Right lobe of liver (tissue), 4 donors: ENCODE measurements at regions not wholly inside any gene's neighbourhood (a gene's known extent, or its start where the extent isn't known, plus 50 kb on each side); places are given as distances from the start of the nearest gene placed in this dataset.

ENCODE experiments used
- POLR2A ChIP-seq: fragments of 450-650 bp; IDR thresholded peaks from one replicate; pipeline ENCODE4 v1.6.1; 2017; ENCODE audit warnings: antibody characterized with exemption, mild to moderate bottlenecking
- TF ChIP-seq, protein P1 (sequence below), 4 donors: fragments of 200-600 bp in 3 of 4; fragments of 450-650 bp in 1 of 4; IDR thresholded peaks; one replicate each; pipeline versions ENCODE4 v1.5.1 to v1.8.0; 2016 to 2022; ENCODE audit warnings: antibody characterized with exemption in 4 of 4, mild to moderate bottlenecking in 2 of 4
- donor health status: DM: no; HTN: no; CAD: no.
- donor health status: DM: no; HTN: no; CAD: no.
- donor health status: DM: no; HTN: yes; CAD: no.

DNA sequence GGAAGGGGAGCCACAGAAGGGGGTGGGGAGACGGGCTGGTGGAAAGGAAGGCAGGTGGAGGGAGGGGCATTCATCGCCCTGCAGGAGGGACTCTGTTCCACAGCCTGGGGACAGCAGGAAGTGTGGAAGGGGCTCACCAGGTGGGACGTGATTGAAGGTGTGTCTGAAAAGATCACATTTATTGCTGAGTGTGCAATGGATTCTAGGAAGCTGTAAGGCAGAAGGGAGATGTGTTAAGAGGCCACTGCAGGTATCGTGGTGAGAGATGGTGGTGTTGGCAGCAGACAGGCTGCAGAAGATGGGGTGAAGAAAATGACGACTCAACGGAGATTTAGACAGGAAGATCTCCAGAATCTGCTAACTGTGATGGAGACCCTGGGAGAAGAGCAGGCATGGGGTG is 537.4 kb downstream of the MN1 start:
- TF ChIP-seq, protein P1, sequence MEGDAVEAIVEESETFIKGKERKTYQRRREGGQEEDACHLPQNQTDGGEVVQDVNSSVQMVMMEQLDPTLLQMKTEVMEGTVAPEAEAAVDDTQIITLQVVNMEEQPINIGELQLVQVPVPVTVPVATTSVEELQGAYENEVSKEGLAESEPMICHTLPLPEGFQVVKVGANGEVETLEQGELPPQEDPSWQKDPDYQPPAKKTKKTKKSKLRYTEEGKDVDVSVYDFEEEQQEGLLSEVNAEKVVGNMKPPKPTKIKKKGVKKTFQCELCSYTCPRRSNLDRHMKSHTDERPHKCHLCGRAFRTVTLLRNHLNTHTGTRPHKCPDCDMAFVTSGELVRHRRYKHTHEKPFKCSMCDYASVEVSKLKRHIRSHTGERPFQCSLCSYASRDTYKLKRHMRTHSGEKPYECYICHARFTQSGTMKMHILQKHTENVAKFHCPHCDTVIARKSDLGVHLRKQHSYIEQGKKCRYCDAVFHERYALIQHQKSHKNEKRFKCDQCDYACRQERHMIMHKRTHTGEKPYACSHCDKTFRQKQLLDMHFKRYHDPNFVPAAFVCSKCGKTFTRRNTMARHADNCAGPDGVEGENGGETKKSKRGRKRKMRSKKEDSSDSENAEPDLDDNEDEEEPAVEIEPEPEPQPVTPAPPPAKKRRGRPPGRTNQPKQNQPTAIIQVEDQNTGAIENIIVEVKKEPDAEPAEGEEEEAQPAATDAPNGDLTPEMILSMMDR (IDR thresholded peaks at IDR 0.05) = no peak
- TF ChIP-seq POLR2A = no peak
